ENCODE measurements at regions not wholly inside any gene's neighbourhood (a gene's known extent, or its start where the extent isn't known, plus 50 kb on each side); places are given as distances from the start of the nearest gene placed in this dataset.

- H3K27ac Mint-ChIP-seq = no peak overlapping the region
- DNase-seq (ENCODE audit: low spot score) (no peak), ATAC-seq (no peak)
- H3K36me3 Mint-ChIP-seq = peaks cover 2% of the 10 kb centered on the region; the same call in 1 of the 2 replicates
- ChIA-PET CTCF (no interaction called here), POLR2A (interaction anchor here (0.7 kb wide), 1 partner anchor 150 kb away, joined by 3 read pairs; no protein-coding TSS in a partner anchor)
- TF ChIP-seq, protein P1, sequence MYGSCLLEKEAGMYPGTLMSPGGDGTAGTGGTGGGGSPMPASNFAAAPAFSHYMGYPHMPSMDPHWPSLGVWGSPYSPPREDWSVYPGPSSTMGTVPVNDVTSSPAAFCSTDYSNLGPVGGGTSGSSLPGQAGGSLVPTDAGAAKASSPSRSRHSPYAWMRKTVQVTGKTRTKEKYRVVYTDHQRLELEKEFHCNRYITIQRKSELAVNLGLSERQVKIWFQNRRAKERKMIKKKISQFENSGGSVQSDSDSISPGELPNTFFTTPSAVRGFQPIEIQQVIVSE (CRISPR knock-in tag; IDR thresholded peaks at IDR 0.05; ENCODE audit: borderline replicate concordance) = no peak
- TF ChIP-seq JUN (CRISPR knock-in tag; IDR thresholded peaks at IDR 0.05) (no peak), ATF1 (CRISPR knock-in tag; IDR thresholded peaks at IDR 0.05) (no peak), AFF4 (CRISPR knock-in tag; IDR thresholded peaks at IDR 0.05; ENCODE audit: borderline replicate concordance) (no peak), PRRX2 (CRISPR knock-in tag; IDR thresholded peaks at IDR 0.05) (no peak), CREB1 (CRISPR knock-in tag; IDR thresholded peaks at IDR 0.05) (no peak), CBFB (CRISPR knock-in tag; IDR thresholded peaks at IDR 0.05; ENCODE audit: low read depth) (no peak)
- TF ChIP-seq, protein P2, sequence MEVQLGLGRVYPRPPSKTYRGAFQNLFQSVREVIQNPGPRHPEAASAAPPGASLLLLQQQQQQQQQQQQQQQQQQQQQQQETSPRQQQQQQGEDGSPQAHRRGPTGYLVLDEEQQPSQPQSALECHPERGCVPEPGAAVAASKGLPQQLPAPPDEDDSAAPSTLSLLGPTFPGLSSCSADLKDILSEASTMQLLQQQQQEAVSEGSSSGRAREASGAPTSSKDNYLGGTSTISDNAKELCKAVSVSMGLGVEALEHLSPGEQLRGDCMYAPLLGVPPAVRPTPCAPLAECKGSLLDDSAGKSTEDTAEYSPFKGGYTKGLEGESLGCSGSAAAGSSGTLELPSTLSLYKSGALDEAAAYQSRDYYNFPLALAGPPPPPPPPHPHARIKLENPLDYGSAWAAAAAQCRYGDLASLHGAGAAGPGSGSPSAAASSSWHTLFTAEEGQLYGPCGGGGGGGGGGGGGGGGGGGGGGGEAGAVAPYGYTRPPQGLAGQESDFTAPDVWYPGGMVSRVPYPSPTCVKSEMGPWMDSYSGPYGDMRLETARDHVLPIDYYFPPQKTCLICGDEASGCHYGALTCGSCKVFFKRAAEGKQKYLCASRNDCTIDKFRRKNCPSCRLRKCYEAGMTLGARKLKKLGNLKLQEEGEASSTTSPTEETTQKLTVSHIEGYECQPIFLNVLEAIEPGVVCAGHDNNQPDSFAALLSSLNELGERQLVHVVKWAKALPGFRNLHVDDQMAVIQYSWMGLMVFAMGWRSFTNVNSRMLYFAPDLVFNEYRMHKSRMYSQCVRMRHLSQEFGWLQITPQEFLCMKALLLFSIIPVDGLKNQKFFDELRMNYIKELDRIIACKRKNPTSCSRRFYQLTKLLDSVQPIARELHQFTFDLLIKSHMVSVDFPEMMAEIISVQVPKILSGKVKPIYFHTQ (CRISPR knock-in tag; IDR thresholded peaks at IDR 0.05) = no peak
- TF ChIP-seq, protein P3, sequence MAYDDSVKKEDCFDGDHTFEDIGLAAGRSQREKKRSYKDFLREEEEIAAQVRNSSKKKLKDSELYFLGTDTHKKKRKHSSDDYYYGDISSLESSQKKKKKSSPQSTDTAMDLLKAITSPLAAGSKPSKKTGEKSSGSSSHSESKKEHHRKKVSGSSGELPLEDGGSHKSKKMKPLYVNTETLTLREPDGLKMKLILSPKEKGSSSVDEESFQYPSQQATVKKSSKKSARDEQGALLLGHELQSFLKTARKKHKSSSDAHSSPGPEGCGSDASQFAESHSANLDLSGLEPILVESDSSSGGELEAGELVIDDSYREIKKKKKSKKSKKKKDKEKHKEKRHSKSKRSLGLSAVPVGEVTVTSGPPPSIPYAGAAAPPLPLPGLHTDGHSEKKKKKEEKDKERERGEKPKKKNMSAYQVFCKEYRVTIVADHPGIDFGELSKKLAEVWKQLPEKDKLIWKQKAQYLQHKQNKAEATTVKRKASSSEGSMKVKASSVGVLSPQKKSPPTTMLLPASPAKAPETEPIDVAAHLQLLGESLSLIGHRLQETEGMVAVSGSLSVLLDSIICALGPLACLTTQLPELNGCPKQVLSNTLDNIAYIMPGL (CRISPR knock-in tag; IDR thresholded peaks at IDR 0.05) = no peak
- no peaks in the 10 kb centered on the region; the same call in 1 of the 2 replicates for H3K27me3 Mint-ChIP-seq (ENCODE audit: low read depth)
- H3K4me3 Mint-ChIP-seq = no peak overlapping the region
- H3K9me3 Mint-ChIP-seq = peaks cover 12% of the 10 kb centered on the region
- peaks cover 30% of the 10 kb centered on the region for H3K4me1 Mint-ChIP-seq
Measured at GRCh38 chr10:88041243-88042159, 178.1 kb downstream of the PTEN start.

- DNase-seq (ENCODE audit: low spot score) (peak; percentile 16), ATAC-seq (peak; percentile 89)
- ChIA-PET CTCF (interaction anchor here (0.9 to 1.4 kb wide), 2 partner anchors 72 to 481 kb away, joined by 3 to 4 read pairs; no protein-coding TSS in a partner anchor), POLR2A (interaction anchor here (0.6 to 0.7 kb wide), 2 partner anchors 94 to 180 kb away, joined by 3 to 4 read pairs; no protein-coding TSS in a partner anchor)
- H3K27ac Mint-ChIP-seq = no peak overlapping the region
- peaks cover 6% of the 10 kb centered on the region; the same call in 1 of the 2 replicates for H3K36me3 Mint-ChIP-seq
- H3K4me3 Mint-ChIP-seq = no peak overlapping the region
- H3K9me3 Mint-ChIP-seq = peaks cover 20% of the 10 kb centered on the region
- H3K27me3 Mint-ChIP-seq (ENCODE audit: low read depth) = no peaks in the 10 kb centered on the region; the same call in 1 of the 2 replicates
- H3K4me1 Mint-ChIP-seq = peaks cover 33% of the 10 kb centered on the region
- TF ChIP-seq ZNF232 (CRISPR knock-in tag; IDR thresholded peaks at IDR 0.05) (0 out of 2 replicates have a peak, but pooled peaks have one; percentile 52), ZBTB21 (CRISPR knock-in tag; IDR thresholded peaks at IDR 0.05; ENCODE audit: borderline replicate concordance) (no peak)
Measured at GRCh38 chr10:88042160-88043100, 179.0 kb downstream of the PTEN start.
